ENCODE measurements at regions not wholly inside any gene's neighbourhood (a gene's known extent, or its start where the extent isn't known, plus 50 kb on each side); places are given as distances from the start of the nearest gene placed in this dataset.
"Not testable (repeated sequence)": the region's sequence is repeated elsewhere in the genome, so short reads cannot be mapped to it uniquely, and the experiment has no call there.

- Mint-ChIP-seq H3K36me3 (ENCODE audit: insufficient read depth) (peaks cover 2% of the 10 kb centered on the region), H3K4me3 (no peak overlapping the region), H3K27me3 (no peaks in the 10 kb centered on the region), H3K4me1 (peaks cover 9% of the 10 kb centered on the region), H3K9me3 (peaks cover 6% of the 10 kb centered on the region), H3K27ac (ENCODE audit: low read depth) (no peak overlapping the region)
- ATAC-seq (replicated peaks; ENCODE audit: extremely low read depth, poor library complexity, severe bottlenecking) (no peak), DNase-seq (ENCODE audit: low spot score in 2 of 2) (no peak)
Measured at GRCh38 chr14:99028041-99028440, 244.0 kb downstream of the BCL11B start.

GRCh38 chr14:99028521-99028920, 243.5 kb downstream of the BCL11B start:
- Mint-ChIP-seq H3K27ac (ENCODE audit: low read depth) (no peak overlapping the region), H3K36me3 (ENCODE audit: insufficient read depth) (peaks cover 2% of the 10 kb centered on the region), H3K27me3 (no peaks in the 10 kb centered on the region), H3K4me1 (peaks cover 9% of the 10 kb centered on the region), H3K9me3 (peaks cover 6% of the 10 kb centered on the region), H3K4me3 (no peak overlapping the region)
- DNase-seq (ENCODE audit: low spot score in 2 of 2) = no peak
- ATAC-seq (replicated peaks; ENCODE audit: extremely low read depth, poor library complexity, severe bottlenecking) = no peak

- no peak for DNase-seq (ENCODE audit: low spot score in 2 of 2)
- ATAC-seq (replicated peaks; ENCODE audit: extremely low read depth, poor library complexity, severe bottlenecking) = no peak
- Mint-ChIP-seq H3K4me1 (peaks cover 14% of the 10 kb centered on the region), H3K27me3 (peaks cover 8% of the 10 kb centered on the region), H3K27ac (ENCODE audit: low read depth) (no peak overlapping the region), H3K9me3 (peaks cover 6% of the 10 kb centered on the region), H3K4me3 (no peak overlapping the region), H3K36me3 (ENCODE audit: insufficient read depth) (peaks cover 2% of the 10 kb centered on the region)
Measured at GRCh38 chr14:99029145-99029915, 242.7 kb downstream of the BCL11B start.

DNA sequence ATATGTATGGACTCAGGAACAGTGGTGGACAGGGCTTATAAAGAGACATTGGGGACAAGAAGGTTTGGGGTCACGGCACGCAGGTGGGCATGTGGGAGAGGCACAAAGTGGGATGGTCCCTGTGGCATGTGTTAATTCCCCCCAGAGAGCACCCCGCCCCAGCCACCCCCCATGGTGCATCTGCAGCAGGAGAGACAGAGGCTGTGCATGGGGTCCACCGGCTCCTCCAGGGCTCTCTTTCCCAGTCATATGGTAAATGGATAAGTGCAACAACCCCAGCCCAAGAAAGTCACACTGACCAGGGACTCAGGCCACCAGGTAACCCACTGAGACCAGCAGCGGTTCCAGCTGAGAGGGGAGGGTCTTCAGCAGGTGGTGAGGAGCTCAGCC, 242.1 kb downstream of the BCL11B start:
- Mint-ChIP-seq H3K27ac (ENCODE audit: low read depth) (no peak overlapping the region), H3K27me3 (peaks cover 14% of the 10 kb centered on the region), H3K36me3 (ENCODE audit: insufficient read depth) (peaks cover 2% of the 10 kb centered on the region), H3K4me1 (peaks cover 14% of the 10 kb centered on the region), H3K4me3 (no peak overlapping the region), H3K9me3 (peaks cover 6% of the 10 kb centered on the region)
- ATAC-seq (replicated peaks; ENCODE audit: extremely low read depth, poor library complexity, severe bottlenecking) (no peak), DNase-seq (ENCODE audit: low spot score in 2 of 2) (no peak)

DNA sequence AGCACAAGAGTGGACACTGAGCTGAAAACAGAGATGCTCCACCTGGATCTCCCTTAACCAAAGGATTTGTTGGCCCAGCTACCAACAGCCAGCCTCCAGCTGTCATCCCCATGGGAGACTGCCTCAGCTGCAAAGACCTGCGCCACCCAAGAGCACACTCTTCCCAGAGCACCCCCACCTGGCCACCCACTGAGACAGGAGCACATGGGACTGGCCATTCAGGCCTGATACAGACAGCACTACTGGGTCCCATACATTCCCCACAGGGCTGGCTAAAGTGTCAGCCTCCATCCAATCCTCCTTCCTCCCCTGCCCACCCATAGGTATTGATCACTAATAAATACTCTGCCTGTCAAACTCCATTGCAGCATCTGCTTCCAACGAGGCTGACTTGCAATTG, 241.5 kb downstream of the BCL11B start:
- peaks cover 14% of the 10 kb centered on the region for H3K4me1 Mint-ChIP-seq
- ATAC-seq (replicated peaks; ENCODE audit: extremely low read depth, poor library complexity, severe bottlenecking) (no peak), DNase-seq (ENCODE audit: low spot score in 2 of 2) (no peak)
- no peak overlapping the region for H3K27ac Mint-ChIP-seq (ENCODE audit: low read depth)
- peaks cover 2% of the 10 kb centered on the region for H3K36me3 Mint-ChIP-seq (ENCODE audit: insufficient read depth)
- no peak overlapping the region for H3K4me3 Mint-ChIP-seq
- peaks cover 18% of the 10 kb centered on the region for H3K27me3 Mint-ChIP-seq
- peaks cover 6% of the 10 kb centered on the region for H3K9me3 Mint-ChIP-seq

DNA sequence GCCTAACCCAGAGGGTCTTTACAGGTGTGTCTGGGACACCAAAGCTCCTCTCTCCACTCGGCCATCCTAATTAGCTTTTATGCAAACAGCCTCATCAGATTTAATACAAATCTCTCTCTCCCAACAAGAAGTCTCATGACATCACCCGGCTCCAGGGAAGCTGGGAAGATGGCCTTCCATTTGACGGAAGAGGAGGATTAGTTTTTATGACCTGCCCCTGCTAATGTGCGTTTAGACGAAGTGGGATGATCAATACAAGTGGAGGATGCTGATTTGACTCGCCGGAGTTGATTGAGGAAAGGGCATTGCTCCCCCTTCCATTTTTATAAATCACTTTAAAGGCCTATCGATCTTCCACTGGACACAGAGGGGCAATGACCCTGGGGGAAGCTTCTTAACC, 239.2 kb downstream of the BCL11B start:
- Mint-ChIP-seq H3K27me3 (peaks cover 18% of the 10 kb centered on the region), H3K4me1 (peaks cover 5% of the 10 kb centered on the region), H3K27ac (ENCODE audit: low read depth) (no peak overlapping the region), H3K9me3 (no peaks in the 10 kb centered on the region), H3K36me3 (ENCODE audit: insufficient read depth) (peaks cover 2% of the 10 kb centered on the region), H3K4me3 (no peak overlapping the region)
- ATAC-seq (replicated peaks; ENCODE audit: extremely low read depth, poor library complexity, severe bottlenecking) (no peak), DNase-seq (ENCODE audit: low spot score in 2 of 2) (no peak)

GRCh38 chr14:99033951-99034350, 238.0 kb downstream of the BCL11B start:
- Mint-ChIP-seq H3K36me3 (ENCODE audit: insufficient read depth) (peaks cover 2% of the 10 kb centered on the region), H3K27ac (ENCODE audit: low read depth) (no peak overlapping the region), H3K27me3 (peaks cover 18% of the 10 kb centered on the region), H3K4me1 (peaks cover 5% of the 10 kb centered on the region), H3K9me3 (no peaks in the 10 kb centered on the region), H3K4me3 (no peak overlapping the region)
- ATAC-seq (replicated peaks; ENCODE audit: extremely low read depth, poor library complexity, severe bottlenecking) (no peak), DNase-seq (ENCODE audit: low spot score in 2 of 2) (no peak)

GRCh38 chr14:99034711-99035171, 237.3 kb downstream of the BCL11B start:
- peaks cover 2% of the 10 kb centered on the region for H3K36me3 Mint-ChIP-seq (ENCODE audit: insufficient read depth)
- no peak overlapping the region for H3K4me3 Mint-ChIP-seq
- ATAC-seq (replicated peaks; ENCODE audit: extremely low read depth, poor library complexity, severe bottlenecking) (no peak), DNase-seq (ENCODE audit: low spot score in 2 of 2) (no peak)
- H3K4me1 Mint-ChIP-seq = peaks cover 5% of the 10 kb centered on the region
- peaks cover 18% of the 10 kb centered on the region for H3K27me3 Mint-ChIP-seq
- no peaks in the 10 kb centered on the region for H3K9me3 Mint-ChIP-seq
- no peak overlapping the region for H3K27ac Mint-ChIP-seq (ENCODE audit: low read depth)

DNA sequence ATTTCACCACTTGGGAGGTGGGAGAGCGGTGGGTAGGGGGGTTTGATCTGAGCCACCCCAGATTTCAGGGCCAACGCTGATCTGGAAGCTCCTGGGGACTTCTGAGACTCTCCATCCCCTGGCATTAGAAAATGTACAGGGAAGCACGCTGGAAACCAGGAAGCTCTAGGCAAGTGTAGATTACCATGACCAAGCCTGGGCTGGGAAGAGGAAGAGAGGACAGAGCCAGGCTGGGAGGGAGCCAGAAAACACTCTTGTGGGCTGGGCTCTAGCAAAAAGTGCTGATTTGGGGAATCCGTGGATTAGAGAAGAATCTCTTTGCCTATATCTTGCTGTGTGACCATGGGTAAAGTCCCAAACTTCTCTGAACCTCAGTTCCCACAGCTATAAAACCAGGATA, 236.7 kb downstream of the BCL11B start:
- Mint-ChIP-seq H3K36me3 (ENCODE audit: insufficient read depth) (peaks cover 2% of the 10 kb centered on the region), H3K27me3 (peaks cover 18% of the 10 kb centered on the region), H3K4me1 (peaks cover 5% of the 10 kb centered on the region), H3K27ac (ENCODE audit: low read depth) (no peak overlapping the region), H3K9me3 (no peaks in the 10 kb centered on the region), H3K4me3 (no peak overlapping the region)
- DNase-seq (ENCODE audit: low spot score in 2 of 2) (no peak), ATAC-seq (replicated peaks; ENCODE audit: extremely low read depth, poor library complexity, severe bottlenecking) (no peak)

DNA sequence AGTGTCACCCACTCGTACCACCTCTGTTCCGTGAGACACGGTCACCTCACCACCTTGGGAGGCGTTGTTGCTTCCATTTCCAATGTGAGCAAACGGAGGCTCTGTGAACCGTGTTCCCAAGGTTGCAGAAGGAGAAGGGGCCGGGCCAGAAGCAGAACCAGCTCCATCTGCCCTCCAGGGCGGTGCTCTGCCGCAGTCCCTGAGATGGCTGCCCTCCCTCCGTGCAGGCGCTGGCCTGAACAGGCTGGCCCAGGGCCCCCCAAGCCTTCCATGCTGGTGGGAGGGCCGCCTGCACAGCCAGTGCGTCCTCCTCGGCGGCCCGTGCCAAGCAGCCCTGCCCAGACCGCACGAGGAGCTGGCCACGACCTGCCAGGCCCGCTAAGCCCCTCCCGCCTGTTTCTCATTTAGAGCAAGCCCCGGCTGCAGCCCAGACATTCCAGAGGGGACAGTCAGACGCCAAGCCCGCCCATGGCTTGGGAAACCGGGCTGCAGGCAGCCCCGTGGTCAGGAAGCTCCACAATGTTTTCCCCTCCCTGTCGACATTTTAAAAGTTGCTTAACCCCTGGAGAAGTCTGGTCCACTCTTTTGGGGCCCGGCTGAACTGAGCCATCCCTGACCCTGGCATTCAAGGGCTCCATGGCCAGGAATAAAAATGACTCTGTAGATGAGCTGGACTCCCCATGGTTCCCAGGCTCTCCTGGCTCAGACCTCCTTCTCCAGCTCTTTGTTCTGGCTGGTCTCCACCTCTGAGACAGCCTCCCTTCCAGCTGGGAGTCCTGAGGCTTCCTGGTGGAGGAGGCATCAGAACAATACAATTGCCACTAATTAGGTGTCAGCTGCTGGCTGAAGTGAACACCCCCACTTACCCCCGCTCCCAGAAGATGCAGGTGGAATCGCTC, 236.0 kb downstream of the BCL11B start:
- H3K27ac Mint-ChIP-seq (ENCODE audit: low read depth) = no peak overlapping the region
- DNase-seq (ENCODE audit: low spot score in 2 of 2) (no peak), ATAC-seq (replicated peaks; ENCODE audit: extremely low read depth, poor library complexity, severe bottlenecking) (no peak)
- H3K27me3 Mint-ChIP-seq = peaks cover 18% of the 10 kb centered on the region
- no peak overlapping the region for H3K4me3 Mint-ChIP-seq
- peaks cover 5% of the 10 kb centered on the region for H3K4me1 Mint-ChIP-seq
- H3K9me3 Mint-ChIP-seq = no peaks in the 10 kb centered on the region
- H3K36me3 Mint-ChIP-seq (ENCODE audit: insufficient read depth) = peaks cover 2% of the 10 kb centered on the region

GRCh38 chr14:99036611-99037293, 235.2 kb downstream of the BCL11B start:
- Mint-ChIP-seq H3K9me3 (no peaks in the 10 kb centered on the region), H3K27me3 (peaks cover 18% of the 10 kb centered on the region), H3K27ac (ENCODE audit: low read depth) (no peak overlapping the region), H3K4me1 (peaks cover 5% of the 10 kb centered on the region), H3K4me3 (no peak overlapping the region), H3K36me3 (ENCODE audit: insufficient read depth) (peaks cover 2% of the 10 kb centered on the region)
- no peak for ATAC-seq (replicated peaks; ENCODE audit: extremely low read depth, poor library complexity, severe bottlenecking)
- DNase-seq (ENCODE audit: low spot score in 2 of 2) = no peak

GRCh38 chr14:99037326-99037725, 234.7 kb downstream of the BCL11B start:
- H3K9me3 Mint-ChIP-seq; ATAC-seq (replicated peaks; ENCODE audit: extremely low read depth, poor library complexity, severe bottlenecking); H3K4me3 Mint-ChIP-seq; H3K36me3 Mint-ChIP-seq (ENCODE audit: insufficient read depth); H3K4me1 Mint-ChIP-seq; H3K27ac Mint-ChIP-seq (ENCODE audit: low read depth); DNase-seq (ENCODE audit: low spot score in 2 of 2): not testable (repeated sequence)
- peaks cover 18% of the 10 kb centered on the region for H3K27me3 Mint-ChIP-seq

Data from central memory CD8-positive, alpha-beta T cell (primary cell).